CD4-positive, CD25-positive, alpha-beta regulatory T cell (primary cell): ENCODE measurements at regions not wholly inside any gene's neighbourhood (a gene's known extent, or its start where the extent isn't known, plus 50 kb on each side); places are given as distances from the start of the nearest gene placed in this dataset.

Source experiments
- ATAC-seq, 2 donors: fragments of 150-1000 bp; cut with Tn5 transposase; one replicate each; pipeline ENCODE4 v1.10.0; 2021; ENCODE audit warnings: low read depth in 2 of 2, moderate number of reproducible peaks in 2 of 2, moderate library complexity in 1 of 2
- DNase-seq, 3 donors: peaks; one replicate each; pipeline versions ENCODE4 v3.0.0 to v3.0.0-alpha.2; 2012 to 2022; ENCODE audit warnings: mixed read lengths in 1 of 3
- H3K27ac ChIP-seq: one replicate; pipeline ENCODE4 v1.7.0; 2013; ENCODE audit warnings: mild to moderate bottlenecking, low read length; ENCODE audit not compliant: insufficient read depth, poor library complexity, severe bottlenecking
- H3K27me3 ChIP-seq: one replicate; pipeline ENCODE4 v1.7.0; 2013; ENCODE audit warnings: low read length; ENCODE audit not compliant: control insufficient read depth, insufficient read depth
- H3K36me3 ChIP-seq: one replicate; pipeline ENCODE4 v1.7.0; 2013; ENCODE audit warnings: mild to moderate bottlenecking, low read length, moderate library complexity; ENCODE audit not compliant: control insufficient read depth, insufficient read depth
- H3K4me1 ChIP-seq: 2 replicates; pipeline ENCODE4 v1.7.0; 2013; ENCODE audit warnings: mild to moderate bottlenecking, low read length; ENCODE audit not compliant: insufficient read depth, control insufficient read depth, poor library complexity, severe bottlenecking
- H3K4me3 ChIP-seq: one replicate; pipeline ENCODE4 v1.7.0; 2013; ENCODE audit warnings: low read depth, mild to moderate bottlenecking, low read length, moderate library complexity
- H3K9me3 ChIP-seq, 2 experiments: 1 replicate in 1 of 2; 2 replicates in 1 of 2; pipeline ENCODE4 v1.7.0; 2013; ENCODE audit warnings: low read length in 2 of 2, mild to moderate bottlenecking in 1 of 2, moderate library complexity in 1 of 2; ENCODE audit not compliant: control insufficient read depth in 2 of 2
- H3K27ac Mint-ChIP-seq, 3 donors: one replicate each; pipeline ENCODE4 v1.8.0; 2020 to 2022; ENCODE audit warnings: mild to moderate bottlenecking in 3 of 3, mixed read lengths in 3 of 3, moderate library complexity in 2 of 3
- H3K27me3 Mint-ChIP-seq: one replicate; pipeline ENCODE4 v1.8.0; 2022; ENCODE audit warnings: mild to moderate bottlenecking, mixed read lengths
- H3K36me3 Mint-ChIP-seq: one replicate; pipeline ENCODE4 v1.8.0; 2020; ENCODE audit warnings: mixed read lengths
- H3K4me1 Mint-ChIP-seq, 4 donors: one replicate each; pipeline ENCODE4 v1.8.0; 2020 to 2022; ENCODE audit warnings: mixed read lengths in 4 of 4, mild to moderate bottlenecking in 1 of 4
- H3K4me3 Mint-ChIP-seq, 4 donors: one replicate each; pipeline ENCODE4 v1.8.0; 2020 to 2022; ENCODE audit warnings: mild to moderate bottlenecking in 4 of 4, mixed read lengths in 4 of 4, moderate library complexity in 3 of 4
- H3K9me3 Mint-ChIP-seq, 7 donors: one replicate each; pipeline ENCODE4 v1.8.0; 2020 to 2022; ENCODE audit warnings: mixed read lengths in 7 of 7, mild to moderate bottlenecking in 3 of 7, moderate library complexity in 2 of 7

DNA sequence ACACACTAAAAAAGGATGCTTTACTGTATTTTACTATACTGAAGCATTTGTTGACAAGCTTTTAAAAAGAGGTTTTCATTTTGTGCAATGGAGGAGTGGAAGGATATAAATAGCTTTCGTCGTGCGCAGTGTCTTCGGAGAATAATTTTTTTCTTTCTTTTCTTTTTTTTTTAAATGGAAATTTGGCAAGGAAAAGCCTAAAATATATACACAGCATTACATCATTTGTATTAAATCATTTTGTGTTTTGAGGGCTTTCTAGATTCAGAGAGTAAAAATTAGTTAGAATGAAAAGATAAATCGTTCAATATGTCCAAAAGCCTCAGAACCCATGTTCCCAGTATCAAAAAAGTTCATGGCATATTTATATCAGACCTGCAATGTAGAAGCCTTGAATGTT, 150.2 kb upstream of the FERD3L start:
- Mint-ChIP-seq H3K4me1 (no peaks in the 10 kb centered on the region), H3K9me3 (peaks cover 2 to 10% (median 5%) of the 10 kb centered on the region in 7 donors), H3K27ac (no peak overlapping the region), H3K27me3 (no peaks in the 10 kb centered on the region), H3K4me3 (no peak overlapping the region), H3K36me3 (no peaks in the 10 kb centered on the region)
- H3K36me3 ChIP-seq: no peaks in the 10 kb centered on the region
- H3K4me1 ChIP-seq: no peaks in the 10 kb centered on the region
- no peak for DNase-seq
- H3K27me3 ChIP-seq: no peaks in the 10 kb centered on the region
- no peak overlapping the region for H3K4me3 ChIP-seq
- no peak overlapping the region for H3K27ac ChIP-seq
- no peak for ATAC-seq
- H3K9me3 ChIP-seq: no peaks in the 10 kb centered on the region

DNA sequence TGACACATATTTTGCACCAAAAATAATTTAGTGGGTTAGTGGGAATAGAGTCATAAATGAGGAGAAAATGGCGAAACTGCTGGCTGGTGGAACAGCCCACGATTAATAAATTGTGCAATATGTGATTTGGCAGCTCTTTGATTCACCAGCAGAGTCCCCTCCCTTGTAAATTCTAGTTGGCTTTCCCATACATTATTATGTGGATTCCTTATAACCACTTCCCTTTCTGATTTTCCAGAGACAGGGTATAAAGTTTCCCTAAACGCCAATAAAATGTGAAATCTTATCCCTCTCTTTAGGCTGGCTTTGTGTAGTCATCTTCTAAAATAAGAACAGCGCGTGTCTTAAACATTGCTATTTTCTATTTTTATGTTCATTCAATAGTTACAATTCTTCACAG, 149.4 kb upstream of the FERD3L start:
- Histone ChIP-seq H3K4me1 (no peaks in the 10 kb centered on the region), H3K27me3 (no peaks in the 10 kb centered on the region), H3K4me3 (no peak overlapping the region), H3K9me3 (no peaks in the 10 kb centered on the region), H3K27ac (no peak overlapping the region), H3K36me3 (no peaks in the 10 kb centered on the region)
- Mint-ChIP-seq H3K27ac (no peak overlapping the region), H3K4me3 (no peak overlapping the region), H3K4me1 (no peaks in the 10 kb centered on the region), H3K9me3 (peaks cover 1 to 10% (median 5%) of the 10 kb centered on the region in 7 donors), H3K27me3 (no peaks in the 10 kb centered on the region), H3K36me3 (no peaks in the 10 kb centered on the region)
- no peak for DNase-seq
- no peak for ATAC-seq

DNA sequence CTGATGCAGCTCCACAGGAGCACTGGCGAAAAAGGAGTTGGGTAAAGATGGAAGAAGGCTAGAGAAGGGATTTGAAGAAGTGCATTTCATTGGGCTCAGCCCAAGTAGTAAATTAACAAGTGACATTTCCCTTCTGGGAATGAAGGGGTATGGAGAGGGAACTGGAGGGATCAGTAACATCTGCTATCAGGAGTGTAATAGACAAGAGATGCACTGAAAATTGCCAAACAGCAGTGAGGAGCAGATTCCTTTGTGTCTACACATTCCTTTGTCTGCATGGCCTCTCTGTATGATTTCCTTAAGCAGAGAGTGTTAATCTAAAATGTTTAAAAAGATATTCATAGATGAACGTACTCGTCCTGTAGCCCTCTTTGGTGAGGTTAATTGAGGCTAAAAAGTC, 148.2 kb upstream of the FERD3L start:
- H3K9me3 Mint-ChIP-seq: peaks cover 2 to 12% (median 6%) of the 10 kb centered on the region in 7 donors
- H3K4me1 Mint-ChIP-seq: no peaks in the 10 kb centered on the region
- H3K36me3 ChIP-seq: no peaks in the 10 kb centered on the region
- no peaks in the 10 kb centered on the region for H3K27me3 Mint-ChIP-seq
- no peaks in the 10 kb centered on the region for H3K27me3 ChIP-seq
- H3K4me3 Mint-ChIP-seq: no peak overlapping the region
- H3K36me3 Mint-ChIP-seq: no peaks in the 10 kb centered on the region
- no peak overlapping the region for H3K4me3 ChIP-seq
- no peak overlapping the region for H3K27ac ChIP-seq
- ATAC-seq (no peak), DNase-seq (no peak)
- no peaks in the 10 kb centered on the region for H3K4me1 ChIP-seq
- no peak overlapping the region for H3K27ac Mint-ChIP-seq
- H3K9me3 ChIP-seq: no peaks in the 10 kb centered on the region

DNA sequence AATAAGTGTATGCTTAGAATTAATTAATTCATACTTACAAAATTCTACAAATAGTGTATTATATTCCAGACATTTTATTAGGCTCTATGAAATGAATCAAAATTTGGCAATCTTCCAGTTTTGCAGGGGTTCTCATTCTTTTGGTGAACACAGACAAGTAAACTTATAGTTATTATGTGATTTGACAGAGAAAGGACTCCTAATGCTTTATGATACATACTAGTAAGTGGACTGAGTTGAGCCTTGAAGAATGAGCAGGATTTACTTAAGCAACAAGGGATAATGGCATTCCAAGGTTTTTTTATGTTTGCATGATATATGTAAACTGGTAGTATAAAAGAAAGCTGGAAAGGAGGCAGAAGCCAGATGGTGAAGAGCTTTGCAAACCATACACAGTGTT, 145.7 kb upstream of the FERD3L start:
- DNase-seq (no peak), ATAC-seq (no peak)
- no peak overlapping the region for H3K27ac Mint-ChIP-seq
- Histone ChIP-seq H3K36me3 (no peaks in the 10 kb centered on the region), H3K4me3 (no peak overlapping the region), H3K4me1 (no peaks in the 10 kb centered on the region), H3K27ac (no peak overlapping the region), H3K9me3 (no peaks in the 10 kb centered on the region), H3K27me3 (no peaks in the 10 kb centered on the region)
- H3K9me3 Mint-ChIP-seq: peaks cover 2 to 11% (median 6%) of the 10 kb centered on the region in 7 donors
- H3K4me1 Mint-ChIP-seq: no peaks in the 10 kb centered on the region
- no peaks in the 10 kb centered on the region for H3K27me3 Mint-ChIP-seq
- no peaks in the 10 kb centered on the region for H3K36me3 Mint-ChIP-seq
- H3K4me3 Mint-ChIP-seq: no peak overlapping the region

DNA sequence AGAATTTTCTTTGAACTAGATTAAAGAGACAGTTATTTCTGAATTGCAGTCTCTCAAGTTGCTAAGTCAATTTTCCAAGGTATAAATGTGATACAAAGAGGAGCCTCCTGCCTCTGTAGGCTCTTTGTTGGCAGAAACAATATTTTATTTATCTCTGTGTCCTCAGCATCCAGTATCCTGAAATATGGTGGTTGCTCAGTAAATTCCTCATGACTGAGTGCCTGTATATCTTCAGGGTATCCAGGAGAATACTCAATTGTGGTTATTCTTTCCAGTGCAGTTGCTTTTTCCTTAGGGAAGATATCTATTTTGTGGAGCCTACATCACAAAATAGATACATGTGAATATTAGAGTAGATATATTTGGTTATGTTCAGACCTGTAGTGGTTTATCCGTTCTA, 144.8 kb upstream of the FERD3L start:
- Mint-ChIP-seq H3K9me3 (peaks cover 0 to 11% (median 5%) of the 10 kb centered on the region in 7 donors), H3K4me1 (no peaks in the 10 kb centered on the region), H3K36me3 (no peaks in the 10 kb centered on the region), H3K27ac (no peak overlapping the region), H3K27me3 (no peaks in the 10 kb centered on the region), H3K4me3 (no peak overlapping the region)
- Histone ChIP-seq H3K27me3 (no peaks in the 10 kb centered on the region), H3K27ac (no peak overlapping the region), H3K4me1 (no peaks in the 10 kb centered on the region), H3K36me3 (no peaks in the 10 kb centered on the region), H3K9me3 (no peaks in the 10 kb centered on the region), H3K4me3 (no peak overlapping the region)
- DNase-seq (no peak), ATAC-seq (no peak)

DNA sequence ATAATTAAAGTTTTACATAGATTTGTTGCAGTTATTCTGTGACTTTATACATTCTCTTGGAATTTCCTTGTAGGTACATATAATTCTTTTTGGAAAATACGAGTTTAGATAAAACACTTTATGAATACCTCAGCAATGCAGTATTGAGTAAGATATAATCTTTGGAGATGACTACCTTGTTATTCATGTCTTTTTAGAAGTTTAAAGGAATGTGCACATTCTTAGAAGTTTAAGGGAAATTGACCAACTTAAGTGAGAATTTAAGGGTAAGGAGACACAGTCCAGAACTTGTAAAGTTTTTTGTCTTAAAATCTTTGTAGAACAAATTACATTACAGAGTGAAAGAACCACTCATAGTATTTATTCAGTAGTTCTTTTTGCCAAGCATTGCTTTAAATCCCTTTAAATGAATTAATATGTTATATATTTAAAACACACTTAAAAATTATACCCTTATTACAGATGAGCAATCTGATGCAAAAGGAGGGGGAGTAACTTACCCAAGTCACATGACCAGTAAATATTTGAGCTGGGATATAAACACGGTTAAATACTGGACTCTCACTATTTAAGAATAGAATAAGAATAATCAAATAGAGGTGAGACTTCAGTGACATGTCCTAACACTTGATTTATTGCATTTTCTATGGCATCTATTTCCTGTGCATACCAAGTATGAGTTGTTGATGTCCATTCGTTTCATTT, 139.5 kb upstream of the FERD3L start:
- H3K36me3 Mint-ChIP-seq: no peaks in the 10 kb centered on the region
- Histone ChIP-seq H3K4me3 (no peak overlapping the region), H3K9me3 (peaks cover 2 to 7% of the 10 kb centered on the region in 2 experiments), H3K27me3 (no peaks in the 10 kb centered on the region), H3K36me3 (no peaks in the 10 kb centered on the region), H3K4me1 (no peaks in the 10 kb centered on the region), H3K27ac (no peak overlapping the region)
- ATAC-seq: no peak
- no peak overlapping the region for H3K27ac Mint-ChIP-seq
- peaks cover 0 to 9% (median 1%) of the 10 kb centered on the region in 7 donors for H3K9me3 Mint-ChIP-seq
- DNase-seq: no peak
- no peak overlapping the region for H3K4me3 Mint-ChIP-seq
- no peaks in the 10 kb centered on the region for H3K4me1 Mint-ChIP-seq
- no peaks in the 10 kb centered on the region for H3K27me3 Mint-ChIP-seq

DNA sequence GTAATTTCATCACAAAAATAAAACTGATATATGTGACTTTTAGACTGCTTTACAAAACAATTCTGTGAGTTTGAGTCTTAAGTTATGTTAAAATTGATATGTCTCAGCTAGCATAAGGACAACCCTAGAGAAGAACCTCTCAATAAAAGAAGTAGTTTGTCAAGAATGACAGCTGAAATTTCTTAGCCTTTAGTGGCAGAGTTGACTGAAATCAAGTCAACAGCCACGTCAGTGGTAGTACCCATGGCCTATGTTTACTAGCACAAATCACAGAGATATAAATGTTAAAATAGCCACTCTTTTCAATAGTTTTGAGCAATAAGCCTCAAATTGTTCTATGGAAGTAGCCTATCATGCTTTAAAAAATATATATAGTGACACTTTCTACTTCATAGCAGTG, 138.9 kb upstream of the FERD3L start:
- ATAC-seq (no peak), DNase-seq (no peak)
- Histone ChIP-seq H3K4me1 (no peaks in the 10 kb centered on the region), H3K4me3 (no peak overlapping the region), H3K36me3 (no peaks in the 10 kb centered on the region), H3K27ac (no peak overlapping the region), H3K9me3 (peaks cover 2 to 11% of the 10 kb centered on the region in 2 experiments), H3K27me3 (no peaks in the 10 kb centered on the region)
- Mint-ChIP-seq H3K27ac (no peak overlapping the region), H3K36me3 (no peaks in the 10 kb centered on the region), H3K4me1 (no peaks in the 10 kb centered on the region), H3K9me3 (peaks cover 0 to 9% (median 1%) of the 10 kb centered on the region in 7 donors), H3K27me3 (no peaks in the 10 kb centered on the region), H3K4me3 (no peak overlapping the region)

DNA sequence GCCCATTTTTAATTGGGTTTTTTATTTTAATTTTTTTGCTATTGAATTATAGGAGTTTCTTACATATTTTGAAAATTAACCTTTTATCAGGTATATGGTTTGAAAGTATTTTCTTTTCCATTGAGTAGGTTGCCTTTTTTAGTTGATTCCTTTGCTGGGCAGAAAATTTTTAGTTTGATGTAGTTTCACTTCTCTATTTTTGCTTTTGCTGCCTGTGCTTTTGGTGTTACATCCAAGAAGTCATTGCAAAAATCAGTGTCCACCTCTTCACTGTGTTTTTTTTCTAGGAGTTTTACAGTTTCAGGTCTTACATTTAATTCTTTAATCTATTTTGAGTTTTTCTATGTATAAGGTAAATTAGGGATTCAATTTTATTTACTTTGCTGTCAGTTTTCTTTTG, 129.8 kb upstream of the FERD3L start:
- no peaks in the 10 kb centered on the region for H3K4me1 Mint-ChIP-seq
- H3K27ac Mint-ChIP-seq: no peak overlapping the region
- no peak overlapping the region for H3K4me3 ChIP-seq
- H3K4me3 Mint-ChIP-seq: no peak overlapping the region
- H3K9me3 ChIP-seq: peaks cover 2 to 12% of the 10 kb centered on the region in 2 experiments
- no peaks in the 10 kb centered on the region for H3K27me3 ChIP-seq
- DNase-seq (no peak), ATAC-seq (no peak)
- peaks cover 0 to 11% (median 1%) of the 10 kb centered on the region in 7 donors for H3K9me3 Mint-ChIP-seq
- no peak overlapping the region for H3K27ac ChIP-seq
- H3K4me1 ChIP-seq: no peaks in the 10 kb centered on the region
- no peaks in the 10 kb centered on the region for H3K36me3 ChIP-seq
- no peaks in the 10 kb centered on the region for H3K36me3 Mint-ChIP-seq
- no peaks in the 10 kb centered on the region for H3K27me3 Mint-ChIP-seq
